GM12878 (cell line): ENCODE measurements at regions not wholly inside any gene's neighbourhood (a gene's known extent, or its start where the extent isn't known, plus 50 kb on each side); places are given as distances from the start of the nearest gene placed in this dataset.
"Not testable (repeated sequence)": the region's sequence is repeated elsewhere in the genome, so short reads cannot be mapped to it uniquely, and the experiment has no call there.

ENCODE experiments used
- ATAC-seq: fragments of 200-7000 bp; cut with Tn5 transposase; 3 replicates; pipeline ENCODE4 v1.9.1; 2020; ENCODE audit warnings: mild to moderate bottlenecking, moderate library complexity
- BruUV-seq: library from RNA; stranded (reverse); fragments of 400-500 nt; replicated peaks from 2 replicates; lab custom pipeline; 2021; lab: Mats Ljungman, UMichigan
- CTCF ChIA-PET: fragments of 300-600 bp; sonication (Branson Sonifier 250); formaldehyde crosslinking; extraction: SDS; loops from one replicate; lab custom pipeline; 2021; ENCODE audit warnings: inconsistent platforms; lab: Yijun Ruan, JAX
- POLR2A ChIA-PET: fragments of 350-600 bp; formaldehyde crosslinking; extraction: SDS; loops from one replicate; lab custom pipeline; 2021; ENCODE audit warnings: inconsistent platforms; lab: Charles Lee
- RAD21 ChIA-PET: fragments of 300-600 bp; sonication (Branson Sonifier 250); formaldehyde crosslinking; loops from one replicate; lab custom pipeline; 2023; ENCODE audit warnings: antibody characterized with exemption; ENCODE audit not compliant: unreplicated experiment; lab: Charles Lee
- SMC1A ChIA-PET: fragments of 300-600 bp; sonication (Branson Sonifier 250); formaldehyde crosslinking; loops from one replicate; lab custom pipeline; 2023; ENCODE audit not compliant: unreplicated experiment, uncharacterized antibody; lab: Charles Lee
- DNase-seq: peaks from one replicate; pipeline ENCODE4 v3.0.0-alpha.2; 2011; ENCODE audit warnings: low read depth, low spot score
- FAIRE-seq: peaks from 3 replicates; lab custom pipeline; 2011; peaks lifted over from hg19 to GRCh38; lab: Jason Lieb, UNC
- H2AFZ ChIP-seq: 2 replicates; pipeline ENCODE4 v1.6.0; 2011; ENCODE audit warnings: low read depth, low read length, control low read depth; ENCODE audit not compliant: control insufficient read depth
- H3K27ac ChIP-seq: 2 replicates; pipeline ENCODE4 v1.5.1; 2011; ENCODE audit warnings: control low read depth; ENCODE audit not compliant: control insufficient read depth, insufficient read depth
- H3K27me3 ChIP-seq, 2 experiments: replicated peaks in 1 of 2; 2 replicates each; pipeline versions ENCODE4 v1.6.0 to v1.6.1; 2011; ENCODE audit warnings: low read length in 1 of 2; ENCODE audit not compliant: control insufficient read depth in 2 of 2, insufficient read depth in 2 of 2
- H3K36me3 ChIP-seq, 2 experiments: 2 replicates each; pipeline ENCODE4 v1.5.1; 2011; ENCODE audit warnings: low read length in 1 of 2; ENCODE audit not compliant: control insufficient read depth in 2 of 2, insufficient read depth in 2 of 2
- H3K4me1 ChIP-seq: 2 replicates; pipeline ENCODE4 v1.6.1; 2011; ENCODE audit warnings: mild to moderate bottlenecking, low read length, moderate library complexity, mixed read lengths; ENCODE audit not compliant: control insufficient read depth, insufficient read depth
- H3K4me2 ChIP-seq: 2 replicates; pipeline ENCODE4 v1.6.0; 2011; ENCODE audit warnings: control low read depth; ENCODE audit not compliant: control insufficient read depth, insufficient read depth
- H3K4me3 ChIP-seq: fragments of 200-600 bp; sonication (generic); 2 replicates; pipeline ENCODE4 v1.5.1; 2016
- H3K79me2 ChIP-seq: 2 replicates; pipeline ENCODE4 v1.6.0; 2011; ENCODE audit warnings: low read length; ENCODE audit not compliant: control insufficient read depth, insufficient read depth
- H3K9ac ChIP-seq: 2 replicates; pipeline ENCODE4 v1.8.0; 2011; ENCODE audit warnings: low read length, control low read depth, mixed read lengths; ENCODE audit not compliant: control insufficient read depth, insufficient read depth
- H3K9me3 ChIP-seq: replicated peaks from 3 replicates; pipeline ENCODE4 v1.5.1; 2011; ENCODE audit warnings: mild to moderate bottlenecking, low read length; ENCODE audit not compliant: control insufficient read depth, insufficient read depth
- H4K20me1 ChIP-seq: 2 replicates; pipeline ENCODE4 v1.6.0; 2011; ENCODE audit not compliant: control insufficient read depth, insufficient read depth
- EZH2 ChIP-seq: IDR thresholded peaks from 2 replicates; pipeline ENCODE4 v1.6.1; 2012; ENCODE audit warnings: low read depth, mild to moderate bottlenecking, control low read depth, inconsistent platforms, low read length, borderline replicate concordance; ENCODE audit not compliant: control insufficient read depth
- PKNOX1 ChIP-seq: fragments of 450-650 bp; IDR thresholded peaks from 2 replicates; pipeline ENCODE4 v1.6.1; 2016; ENCODE audit warnings: mild to moderate bottlenecking
- USF1 ChIP-seq: IDR thresholded peaks from 2 replicates; pipeline ENCODE4 v1.6.1; 2011; ENCODE audit warnings: borderline replicate concordance, low read depth, mild to moderate bottlenecking, moderate library complexity, mixed read lengths, low read length; ENCODE audit not compliant: insufficient read depth; ENCODE audit errors: extremely low read length
- ZNF622 ChIP-seq: fragments of 450-650 bp; IDR thresholded peaks from 2 replicates; pipeline ENCODE4 v1.6.1; 2017; ENCODE audit warnings: mild to moderate bottlenecking, inconsistent platforms
- WGBS: methylation state at CpG from one replicate; pipeline ENCODE4 v1.1.6; 2016; ENCODE audit warnings: low lambda C conversion rate; ENCODE audit not compliant: insufficient replicate concordance, insufficient coverage; ENCODE audit errors: missing lambda C conversion rate; 5-methylcytosine and 5-hydroxymethylcytosine counted together
- in situ Hi-C: fragments of 300-500 bp; cut with MboI; formaldehyde crosslinking; loops from 9 replicates; pipeline ENCODE4 v1.14.3; 2018; ENCODE audit warnings: mixed read lengths
- intact Hi-C: fragments of 100-400 bp; cut with micrococcal nuclease; formaldehyde crosslinking; loops from one replicate; pipeline ENCODE4 v1.14.2; 2022; ENCODE audit not compliant: unreplicated experiment
- TF ChIP-seq, protein P1 (sequence below): IDR thresholded peaks from 2 replicates; pipeline ENCODE4 v1.6.1; 2012; ENCODE audit warnings: low read length, inconsistent platforms

- no peak for DNase-seq
- no TSS peak for BruUV-seq
- intact Hi-C loops: no loop called here
- POLR2A ChIA-PET: no interaction called here
- no peaks in the 10 kb centered on the region for H3K79me2 ChIP-seq
- no peaks in the 10 kb centered on the region for H3K27me3 ChIP-seq
- 2% methylated on average over 3 of the region's 3 CpGs for WGBS
- TF ChIP-seq EZH2 (no peak), ZNF622 (no peak), USF1 (no peak), PKNOX1 (no peak)
- TF ChIP-seq, protein P1, sequence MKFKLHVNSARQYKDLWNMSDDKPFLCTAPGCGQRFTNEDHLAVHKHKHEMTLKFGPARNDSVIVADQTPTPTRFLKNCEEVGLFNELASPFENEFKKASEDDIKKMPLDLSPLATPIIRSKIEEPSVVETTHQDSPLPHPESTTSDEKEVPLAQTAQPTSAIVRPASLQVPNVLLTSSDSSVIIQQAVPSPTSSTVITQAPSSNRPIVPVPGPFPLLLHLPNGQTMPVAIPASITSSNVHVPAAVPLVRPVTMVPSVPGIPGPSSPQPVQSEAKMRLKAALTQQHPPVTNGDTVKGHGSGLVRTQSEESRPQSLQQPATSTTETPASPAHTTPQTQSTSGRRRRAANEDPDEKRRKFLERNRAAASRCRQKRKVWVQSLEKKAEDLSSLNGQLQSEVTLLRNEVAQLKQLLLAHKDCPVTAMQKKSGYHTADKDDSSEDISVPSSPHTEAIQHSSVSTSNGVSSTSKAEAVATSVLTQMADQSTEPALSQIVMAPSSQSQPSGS: no peak
- no peak overlapping the region for H3K9ac ChIP-seq
- RAD21 ChIA-PET: no interaction called here
- H3K36me3 ChIP-seq: no peaks in the 10 kb centered on the region
- SMC1A ChIA-PET: interaction anchor here (1.2 kb wide), 1 partner anchor 11 kb away, joined by 3 read pairs; no protein-coding TSS in a partner anchor
- no peaks in the 10 kb centered on the region; the same call in 2 of the 3 replicates for H3K9me3 ChIP-seq
- H2AFZ ChIP-seq: no peak overlapping the region
- in situ Hi-C loops: no loop called here
- H4K20me1 ChIP-seq: no peaks in the 10 kb centered on the region
- ATAC-seq: no peak
- no peak overlapping the region for H3K4me3 ChIP-seq
- no peaks in the 10 kb centered on the region for H3K4me1 ChIP-seq
- H3K4me2 ChIP-seq: no peak overlapping the region
- FAIRE-seq: no peak
- no peak overlapping the region for H3K27ac ChIP-seq
- CTCF ChIA-PET: no interaction called here
These were observed 1979.9 kb upstream of the PRR20A start for GRCh38 chr13:55160867-55161266.

GRCh38 chr13:55178582-55178981 is 1962.1 kb upstream of the PRR20A start:
- H3K4me2 ChIP-seq, H3K4me3 ChIP-seq, RAD21 ChIA-PET, H3K4me1 ChIP-seq, in situ Hi-C loops, H3K27ac ChIP-seq, H3K36me3 ChIP-seq, H3K27me3 ChIP-seq, H4K20me1 ChIP-seq, BruUV-seq, POLR2A ChIA-PET, H3K79me2 ChIP-seq, SMC1A ChIA-PET, ATAC-seq, intact Hi-C loops, FAIRE-seq, H2AFZ ChIP-seq, H3K9me3 ChIP-seq, H3K9ac ChIP-seq, DNase-seq, CTCF ChIA-PET: not testable (repeated sequence)
- WGBS: 33% methylated on average over 1 of the region's 1 CpG
